ENCODE measurements at regions not wholly inside any gene's neighbourhood (a gene's known extent, or its start where the extent isn't known, plus 50 kb on each side); places are given as distances from the start of the nearest gene placed in this dataset.

DNA sequence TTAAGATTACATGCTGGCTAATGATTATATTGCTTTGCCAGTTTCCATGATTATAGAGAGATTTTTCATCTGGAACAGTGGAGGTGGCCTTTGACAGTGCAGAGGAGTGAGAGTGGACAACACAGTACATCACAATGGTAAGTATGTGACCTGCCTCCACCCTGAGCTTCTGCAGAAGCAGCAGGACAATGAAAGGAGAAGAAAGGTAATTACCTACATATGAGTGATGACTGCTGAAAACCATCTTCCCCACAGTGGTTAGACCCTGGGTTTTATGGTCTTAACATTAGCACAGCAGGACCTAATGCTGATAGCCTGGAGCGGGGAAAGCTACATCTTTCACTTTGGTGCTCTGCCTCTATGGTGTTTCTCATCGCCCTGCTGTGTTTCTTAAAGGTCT is 454.7 kb upstream of the DDI1 start:
- TF ChIP-seq HDGF (IDR thresholded peaks at IDR 0.05; ENCODE audit: borderline replicate concordance) = no peak
- no peak for TF ChIP-seq SUZ12 (IDR thresholded peaks at IDR 0.05)
- TF ChIP-seq L3MBTL2 (conservative IDR thresholded peaks at IDR 0.05) = no peak
- no peak for TF ChIP-seq BHLHE40 (IDR thresholded peaks at IDR 0.05; ENCODE audit: borderline replicate concordance)
- peak; percentile 61 for TF ChIP-seq ARNT (IDR thresholded peaks at IDR 0.05)
- no peak for TF ChIP-seq FOXM1 (IDR thresholded peaks at IDR 0.05; ENCODE audit: borderline replicate concordance)
- TF ChIP-seq SP1 (IDR thresholded peaks at IDR 0.05) = no peak
- TF ChIP-seq NFRKB (IDR thresholded peaks at IDR 0.05) = no peak
